ENCODE measurements at regions not wholly inside any gene's neighbourhood (a gene's known extent, or its start where the extent isn't known, plus 50 kb on each side); places are given as distances from the start of the nearest gene placed in this dataset.

- TF ChIP-seq CTCF (IDR thresholded peaks at IDR 0.05; ENCODE audit: low read depth, low read length), result no peak
- TF ChIP-seq MAX (IDR thresholded peaks at IDR 0.05; ENCODE audit: low read depth, low read length), result no peak
- no peak for TF ChIP-seq POLR2A (IDR thresholded peaks at IDR 0.05; ENCODE audit: extremely low read depth, insufficient read length)
- no peak for TF ChIP-seq MYC (IDR thresholded peaks at IDR 0.05; ENCODE audit: low read depth, low read length)
These were observed 78.7 kb downstream of the CRYGS start for GRCh38 chr3:186465508-186465907.

All from NB4 (cell line).